Testis (tissue), 2 donors: ENCODE measurements at regions not wholly inside any gene's neighbourhood (a gene's known extent, or its start where the extent isn't known, plus 50 kb on each side); places are given as distances from the start of the nearest gene placed in this dataset.

Experiments
- DNase-seq: peaks from one replicate; pipeline ENCODE4 v3.0.0-alpha.2; 2019
- H3K27ac ChIP-seq, 2 donors: fragments of 200-600 bp; sonication (generic); one replicate each; pipeline ENCODE4 v1.5.1; 2019
- H3K27me3 ChIP-seq: fragments of 200-600 bp; sonication (generic); one replicate; pipeline ENCODE4 v1.5.1; 2019
- H3K36me3 ChIP-seq: fragments of 200-600 bp; sonication (generic); one replicate; pipeline ENCODE4 v1.5.1; 2017; ENCODE audit warnings: low read depth; ENCODE audit errors: missing control alignments
- H3K4me1 ChIP-seq: fragments of 200-600 bp; sonication (generic); one replicate; pipeline ENCODE4 v1.5.1; 2019
- H3K4me3 ChIP-seq, 2 donors: fragments of 200-600 bp; sonication (generic); one replicate each; pipeline ENCODE4 v1.5.1; 2017 to 2019
- H3K9me3 ChIP-seq: fragments of 200-600 bp; sonication (generic); one replicate; pipeline ENCODE4 v1.5.1; 2017
- CTCF ChIP-seq, 3 experiments: fragments of 450-650 bp in 2 of 3; fragments of 200-600 bp in 1 of 3; sonication (generic) in 1 of 3; IDR thresholded peaks; one replicate each; pipeline ENCODE4 v1.5.1; 2016 to 2019; ENCODE audit warnings: antibody characterized with exemption in 3 of 3, mild to moderate bottlenecking in 2 of 3, moderate library complexity in 1 of 3
- POLR2A ChIP-seq: fragments of 450-650 bp; IDR thresholded peaks from one replicate; pipeline ENCODE4 v1.6.1; 2017; ENCODE audit warnings: antibody characterized with exemption, mild to moderate bottlenecking, moderate library complexity
- WGBS, 2 donors: methylation state at CpG; one replicate each; pipeline ENCODE4 v1.1.5; 2018; 5-methylcytosine and 5-hydroxymethylcytosine counted together
- intact Hi-C: fragments of 100-400 bp; cut with DNase I; formaldehyde crosslinking; loops from one replicate; pipeline ENCODE4 v1.15.1; 2023; ENCODE audit warnings: low total_unique reads

- Histone ChIP-seq H3K27ac (no peak overlapping the region), H3K4me1 (no peaks in the 10 kb centered on the region), H3K9me3 (no peaks in the 10 kb centered on the region), H3K36me3 (no peaks in the 10 kb centered on the region), H3K4me3 (no peak overlapping the region), H3K27me3 (no peaks in the 10 kb centered on the region)
- intact Hi-C loops = no loop called here
- 85 to 87% methylated on average over 2 of the region's 2 CpGs for WGBS, 2 donors
- TF ChIP-seq CTCF (IDR thresholded peaks at IDR 0.05) (no peak), POLR2A (no peak)
- DNase-seq = no peak
These were observed 405.9 kb upstream of the ZNF385D start for GRCh38 chr3:22156868-22157267.

- TF ChIP-seq POLR2A (no peak), CTCF (IDR thresholded peaks at IDR 0.05) (no peak)
- Histone ChIP-seq H3K4me1 (no peaks in the 10 kb centered on the region), H3K9me3 (no peaks in the 10 kb centered on the region), H3K27ac (no peak overlapping the region), H3K4me3 (no peak overlapping the region), H3K27me3 (no peaks in the 10 kb centered on the region), H3K36me3 (no peaks in the 10 kb centered on the region)
- no peak for DNase-seq
- intact Hi-C loops = no loop called here
- 90 to 98% methylated on average over 4 of the region's 4 CpGs for WGBS, 2 donors
These were observed 406.8 kb upstream of the ZNF385D start for GRCh38 chr3:22157848-22158247.

GRCh38 chr3:22159004-22159695 lies 408.1 kb upstream of the ZNF385D start:
- Histone ChIP-seq H3K36me3 (no peaks in the 10 kb centered on the region), H3K4me1 (no peaks in the 10 kb centered on the region), H3K27me3 (no peaks in the 10 kb centered on the region), H3K27ac (no peak overlapping the region), H3K9me3 (no peaks in the 10 kb centered on the region), H3K4me3 (no peak overlapping the region)
- TF ChIP-seq POLR2A (no peak), CTCF (IDR thresholded peaks at IDR 0.05) (no peak)
- WGBS, 2 donors = 48 to 56% methylated on average over 5 of the region's 5 CpGs
- no peak for DNase-seq
- intact Hi-C loops = no loop called here

- Histone ChIP-seq H3K27ac (no peak overlapping the region), H3K9me3 (no peaks in the 10 kb centered on the region), H3K4me3 (no peak overlapping the region), H3K4me1 (no peaks in the 10 kb centered on the region), H3K27me3 (no peaks in the 10 kb centered on the region), H3K36me3 (no peaks in the 10 kb centered on the region)
- intact Hi-C loops = no loop called here
- TF ChIP-seq POLR2A (no peak), CTCF (IDR thresholded peaks at IDR 0.05) (no peak)
- no peak for DNase-seq
These were observed 410.3 kb upstream of the ZNF385D start for GRCh38 chr3:22161315-22161714.

- H3K4me1 ChIP-seq = no peaks in the 10 kb centered on the region
- H3K9me3 ChIP-seq = no peaks in the 10 kb centered on the region
- no peak overlapping the region for H3K27ac ChIP-seq
- intact Hi-C loops = no loop called here
- no peaks in the 10 kb centered on the region for H3K36me3 ChIP-seq
- no peak for DNase-seq
- 92 to 97% methylated on average over 1 of the region's 1 CpG for WGBS, 2 donors
- TF ChIP-seq CTCF (IDR thresholded peaks at IDR 0.05) = no peak
- no peak for TF ChIP-seq POLR2A
- H3K27me3 ChIP-seq = no peaks in the 10 kb centered on the region
- no peak overlapping the region for H3K4me3 ChIP-seq
These were observed 419.4 kb upstream of the ZNF385D start for GRCh38 chr3:22170370-22170769.
